H1 (cell line): ENCODE measurements at regions not wholly inside any gene's neighbourhood (a gene's known extent, or its start where the extent isn't known, plus 50 kb on each side); places are given as distances from the start of the nearest gene placed in this dataset.

Source experiments
- CTCF ChIA-PET: fragments of 300-600 bp; sonication (Branson Sonifier 250); formaldehyde crosslinking; loops from one replicate; lab custom pipeline; 2021; ENCODE audit not compliant: partially characterized antibody; lab: Charles Lee
- POLR2A ChIA-PET: fragments of 300-600 bp; sonication (Branson Sonifier 250); formaldehyde crosslinking; loops from one replicate; lab custom pipeline; 2021; ENCODE audit warnings: inconsistent platforms; ENCODE audit not compliant: partially characterized antibody; lab: Charles Lee
- DNase-seq, 2 experiments: peaks; one replicate each; pipeline versions ENCODE4 v3.0.0 to v3.0.0-alpha.2; 2010 to 2022; ENCODE audit warnings: low spot score in 2 of 2, low read depth in 1 of 2, mixed read lengths in 1 of 2
- FAIRE-seq: peaks from 2 replicates; lab custom pipeline; 2011; peaks lifted over from hg19 to GRCh38; lab: Jason Lieb, UNC
- H2AFZ ChIP-seq: 2 replicates; pipeline ENCODE4 v1.8.1; 2012; ENCODE audit warnings: low read length, inconsistent platforms
- H2AK5ac ChIP-seq: 2 replicates; pipeline ENCODE4 v1.6.1; 2013; ENCODE audit warnings: low read depth, low read length
- H2BK120ac ChIP-seq: replicated peaks from 2 replicates; pipeline ENCODE3; 2013; ENCODE audit warnings: low read depth, low read length, inconsistent platforms
- H2BK12ac ChIP-seq: 2 replicates; pipeline ENCODE4 v1.6.1; 2013; ENCODE audit warnings: low read depth, low read length
- H2BK15ac ChIP-seq: 2 replicates; pipeline ENCODE4 v1.6.1; 2013; ENCODE audit warnings: low read length
- H2BK20ac ChIP-seq: 2 replicates; pipeline ENCODE4 v1.6.1; 2013; ENCODE audit warnings: low read length
- H2BK5ac ChIP-seq: 2 replicates; pipeline ENCODE4 v1.6.1; 2013; ENCODE audit warnings: low read depth, low read length
- H3K14ac ChIP-seq: 2 replicates; pipeline ENCODE4 v1.6.1; 2013; ENCODE audit warnings: inconsistent platforms; ENCODE audit not compliant: insufficient read length
- H3K18ac ChIP-seq: 2 replicates; pipeline ENCODE4 v1.6.1; 2013; ENCODE audit warnings: low read length; ENCODE audit errors: extremely low read depth
- H3K23ac ChIP-seq: 2 replicates; pipeline ENCODE4 v1.6.1; 2013; ENCODE audit warnings: inconsistent platforms; ENCODE audit not compliant: insufficient read length
- H3K23me2 ChIP-seq: 2 replicates; pipeline ENCODE4 v1.6.1; 2013; ENCODE audit warnings: low read depth, low read length
- H3K27ac ChIP-seq: 2 replicates; pipeline ENCODE4 v1.6.1; 2011; ENCODE audit warnings: low read depth, low read length, inconsistent platforms
- H3K27me3 ChIP-seq, 4 experiments: replicated peaks in 1 of 4; 1 replicate in 1 of 4; 2 replicates in 3 of 4; pipeline versions ENCODE4 v1.6.1 to v1.8.1; 2011 to 2013; ENCODE audit warnings: low read length in 3 of 4, mild to moderate bottlenecking in 3 of 4, inconsistent platforms in 2 of 4, mixed read lengths in 2 of 4, moderate library complexity in 1 of 4; ENCODE audit not compliant: control insufficient read depth in 3 of 4, insufficient read depth in 3 of 4; ENCODE audit errors: extremely low read depth in 1 of 4
- H3K36me3 ChIP-seq, 4 experiments: 2 replicates each; pipeline versions ENCODE4 v1.6.1 to v1.8.1; 2011 to 2013; ENCODE audit warnings: mild to moderate bottlenecking in 4 of 4, low read length in 3 of 4, moderate library complexity in 2 of 4, control low read depth in 1 of 4, inconsistent platforms in 1 of 4; ENCODE audit not compliant: insufficient read depth in 4 of 4, control insufficient read depth in 2 of 4
- H3K4ac ChIP-seq: replicated peaks from 2 replicates; pipeline ENCODE3; 2013; ENCODE audit warnings: low read length, low read depth, mixed read lengths, inconsistent platforms; ENCODE audit not compliant: insufficient read length
- H3K4me1 ChIP-seq, 4 experiments: replicated peaks in 1 of 4; 1 replicate in 1 of 4; 2 replicates in 3 of 4; pipeline versions ENCODE4 v1.6.1 to v1.8.1; 2011 to 2013; ENCODE audit warnings: low read length in 3 of 4, inconsistent platforms in 2 of 4, mixed read lengths in 1 of 4; ENCODE audit not compliant: insufficient read depth in 4 of 4, control insufficient read depth in 3 of 4
- H3K4me2 ChIP-seq, 2 experiments: 2 replicates each; pipeline versions ENCODE4 v1.6.1 to v1.8.1; 2011 to 2013; ENCODE audit warnings: low read depth in 2 of 2, low read length in 2 of 2, control low read depth in 1 of 2, inconsistent platforms in 1 of 2, mild to moderate bottlenecking in 1 of 2; ENCODE audit not compliant: insufficient read depth in 1 of 2
- H3K4me3 ChIP-seq, 4 experiments: fragments of 200-600, 300-600 bp in 1 of 4; sonication (generic), shearing (Covaris generic), sonication (Bioruptor Twin) in 1 of 4; 2 replicates each; pipeline versions ENCODE4 v1.5.1 to v1.8.1; 2011 to 2016; ENCODE audit warnings: low read length in 4 of 4, low read depth in 3 of 4, control low read depth in 2 of 4, inconsistent platforms in 2 of 4, mild to moderate bottlenecking in 2 of 4, mixed read lengths in 1 of 4, moderate library complexity in 1 of 4; ENCODE audit not compliant: insufficient read depth in 2 of 4; ENCODE audit errors: extremely low read depth in 1 of 4
- H3K56ac ChIP-seq: replicated peaks from 2 replicates; pipeline ENCODE3; 2013; ENCODE audit warnings: low read depth, mild to moderate bottlenecking, mixed read lengths, low read length, inconsistent platforms; ENCODE audit not compliant: insufficient read length
- H3K79me1 ChIP-seq: 2 replicates; pipeline ENCODE4 v1.6.1; 2013; ENCODE audit warnings: low read depth, low read length, control low read depth
- H3K79me2 ChIP-seq, 2 experiments: 2 replicates each; pipeline versions ENCODE4 v1.6.1 to v1.8.1; 2012 to 2013; ENCODE audit warnings: low read length in 2 of 2, mild to moderate bottlenecking in 2 of 2, inconsistent platforms in 1 of 2; ENCODE audit not compliant: insufficient read depth in 2 of 2, control insufficient read depth in 1 of 2
- H3K9ac ChIP-seq, 4 experiments: replicated peaks in 1 of 4; 1 replicate in 1 of 4; 2 replicates in 3 of 4; pipeline versions ENCODE4 v1.6.1 to v1.8.1; 2011 to 2013; ENCODE audit warnings: low read depth in 3 of 4, low read length in 3 of 4, control low read depth in 2 of 4, mild to moderate bottlenecking in 2 of 4, moderate library complexity in 2 of 4, inconsistent platforms in 1 of 4; ENCODE audit errors: extremely low read depth in 1 of 4
- H3K9me3 ChIP-seq, 2 experiments: 2 replicates each; pipeline versions ENCODE4 v1.6.1 to v1.8.1; 2012 to 2013; ENCODE audit warnings: mild to moderate bottlenecking in 2 of 2, moderate library complexity in 2 of 2, control low read depth in 1 of 2, inconsistent platforms in 1 of 2, low read depth in 1 of 2, low read length in 1 of 2, mixed read lengths in 1 of 2; ENCODE audit not compliant: insufficient read depth in 2 of 2
- H4K20me1 ChIP-seq, 2 experiments: replicated peaks in 1 of 2; 2 replicates each; pipeline versions ENCODE3 to v1.8.1; 2011 to 2013; ENCODE audit warnings: inconsistent platforms in 2 of 2, low read length in 2 of 2, mild to moderate bottlenecking in 1 of 2; ENCODE audit not compliant: insufficient read depth in 2 of 2, control insufficient read depth in 1 of 2
- H4K5ac ChIP-seq: 2 replicates; pipeline ENCODE4 v1.6.1; 2013; ENCODE audit warnings: low read length, low read depth, mixed read lengths, inconsistent platforms; ENCODE audit not compliant: insufficient read length
- H4K8ac ChIP-seq: 2 replicates; pipeline ENCODE4 v1.8.0; 2013; ENCODE audit warnings: mild to moderate bottlenecking, moderate library complexity, low read length, inconsistent platforms; ENCODE audit not compliant: insufficient read depth; ENCODE audit errors: extremely low read depth
- H4K91ac ChIP-seq: replicated peaks from 2 replicates; pipeline ENCODE3; 2013; ENCODE audit warnings: low read length, mixed read lengths, inconsistent platforms; ENCODE audit not compliant: insufficient read length
- ATF2 ChIP-seq: IDR thresholded peaks from 2 replicates; pipeline ENCODE4 v1.6.1; 2012; ENCODE audit warnings: low read length, inconsistent platforms
- CHD2 ChIP-seq: IDR thresholded peaks from 2 replicates; pipeline ENCODE4 v1.6.1; 2012; ENCODE audit warnings: low read length, improper control_type of control experiment
- E2F6 ChIP-seq: IDR thresholded peaks from 2 replicates; pipeline ENCODE4 v1.6.1; 2012; ENCODE audit warnings: inconsistent platforms
- RNF2 ChIP-seq: fragments of 200-900, 300-1000 bp; sonication (generic); IDR thresholded peaks from 2 replicates; pipeline ENCODE4 v1.7.1; 2016; ENCODE audit warnings: borderline replicate concordance, low read depth, mild to moderate bottlenecking, antibody characterized with exemption, low read length; ENCODE audit not compliant: poor library complexity, severe bottlenecking; ENCODE audit errors: missing control alignments
- SAP30 ChIP-seq: fragments of 300-600 bp; sonication (generic); IDR thresholded peaks from 2 replicates; pipeline ENCODE4 v1.7.1; 2012; ENCODE audit warnings: low read length, moderate library complexity, mild to moderate bottlenecking, inconsistent platforms; ENCODE audit not compliant: insufficient read depth, insufficient replicate concordance
- SP4 ChIP-seq: IDR thresholded peaks from 2 replicates; pipeline ENCODE4 v1.6.1; 2012; ENCODE audit warnings: low read length, inconsistent platforms
- TAF1 ChIP-seq: IDR thresholded peaks from 2 replicates; pipeline ENCODE4 v1.6.1; 2011; ENCODE audit warnings: mild to moderate bottlenecking, low read depth, low read length
- TAF7 ChIP-seq: optimal IDR thresholded peaks from 2 replicates; pipeline ENCODE3; 2011; ENCODE audit warnings: low read depth, mild to moderate bottlenecking, inconsistent platforms, low read length, moderate library complexity, borderline replicate concordance
- TCF12 ChIP-seq: IDR thresholded peaks from 2 replicates; pipeline ENCODE4 v1.6.1; 2011; ENCODE audit warnings: low read depth, mild to moderate bottlenecking, low read length
- ZNF274 ChIP-seq: IDR thresholded peaks from 2 replicates; pipeline ENCODE4 v1.7.0; 2012; ENCODE audit warnings: low read length, borderline replicate concordance; ENCODE audit errors: extremely low read depth
- WGBS, 2 experiments: shearing (Covaris generic) in 1 of 2; methylation state at CpG; one replicate each; pipeline versions ENCODE4 v1.1.6 to v1.1.7; 2013 to 2015; ENCODE audit warnings: low lambda C conversion rate in 2 of 2, mixed read lengths in 2 of 2, inconsistent platforms in 1 of 2, low coverage in 1 of 2, missing lambda C conversion rate in 1 of 2; ENCODE audit not compliant: insufficient replicate concordance in 2 of 2, insufficient coverage in 1 of 2, insufficient read length in 1 of 2; ENCODE audit errors: extremely low coverage in 1 of 2, missing lambda C conversion rate in 1 of 2; 5-methylcytosine and 5-hydroxymethylcytosine counted together

GRCh38 chr17:69779378-69780214 is 295.4 kb upstream of the KCNJ16 start:
- no peak overlapping the region for H2BK120ac ChIP-seq
- no peaks in the 10 kb centered on the region for H4K20me1 ChIP-seq
- DNase-seq (no peak), FAIRE-seq (no peak)
- no peaks in the 10 kb centered on the region for H3K36me3 ChIP-seq
- no peak overlapping the region for H3K14ac ChIP-seq
- no peak overlapping the region for H2BK15ac ChIP-seq
- 90% methylated on average over 8 of the region's 8 CpGs; no CpG with 5 or more reads in 1 of the 2 experiments for WGBS, 2 experiments
- no peak overlapping the region for H3K4me3 ChIP-seq
- no peaks in the 10 kb centered on the region for H3K27me3 ChIP-seq
- no peaks in the 10 kb centered on the region for H3K79me2 ChIP-seq
- H2BK20ac ChIP-seq = no peak overlapping the region
- H2BK12ac ChIP-seq = no peak overlapping the region
- no peak overlapping the region for H4K91ac ChIP-seq
- no peaks in the 10 kb centered on the region for H3K23me2 ChIP-seq
- H2AFZ ChIP-seq = no peak overlapping the region
- H3K27ac ChIP-seq = no peak overlapping the region
- no peak overlapping the region for H4K8ac ChIP-seq
- H3K4me2 ChIP-seq = no peak overlapping the region
- no peaks in the 10 kb centered on the region for H3K9me3 ChIP-seq
- no peak overlapping the region for H2BK5ac ChIP-seq
- CTCF ChIA-PET = no interaction called here
- H3K18ac ChIP-seq = no peak overlapping the region
- H3K79me1 ChIP-seq = no peaks in the 10 kb centered on the region
- no peak overlapping the region for H4K5ac ChIP-seq
- H3K4ac ChIP-seq = no peak overlapping the region
- H2AK5ac ChIP-seq = no peak overlapping the region
- POLR2A ChIA-PET = no interaction called here
- no peak overlapping the region for H3K9ac ChIP-seq
- H3K56ac ChIP-seq = no peak overlapping the region
- no peak overlapping the region for H3K23ac ChIP-seq
- no peaks in the 10 kb centered on the region for H3K4me1 ChIP-seq
- TF ChIP-seq CHD2 (no peak), SAP30 (no peak), TAF1 (no peak), ATF2 (no peak), ZNF274 (no peak), SP4 (no peak), E2F6 (no peak), TAF7 (no peak), RNF2 (no peak), TCF12 (no peak)
